Esophagus muscularis mucosa (tissue), 3 donors: ENCODE measurements at regions not wholly inside any gene's neighbourhood (a gene's known extent, or its start where the extent isn't known, plus 50 kb on each side); places are given as distances from the start of the nearest gene placed in this dataset.
A peak's percentile ranks its signal among the peaks of the same experiment; 100 is the strongest.
"Not testable (repeated sequence)": the region's sequence is repeated elsewhere in the genome, so short reads cannot be mapped to it uniquely, and the experiment has no call there.

Experiments
- POLR2A ChIP-seq: fragments of 450-650 bp; IDR thresholded peaks from one replicate; pipeline ENCODE4 v1.6.1; 2017; ENCODE audit warnings: antibody characterized with exemption, moderate library complexity, mild to moderate bottlenecking, low read depth
- TF ChIP-seq, protein P1 (sequence below), 3 experiments: fragments of 200-600 bp in 2 of 3; fragments of 450-650 bp in 1 of 3; sonication (generic) in 2 of 3; IDR thresholded peaks; one replicate each; pipeline ENCODE4 v1.5.1; 2017 to 2019; ENCODE audit warnings: antibody characterized with exemption in 3 of 3, mild to moderate bottlenecking in 2 of 3, moderate library complexity in 1 of 3

- TF ChIP-seq, protein P1, sequence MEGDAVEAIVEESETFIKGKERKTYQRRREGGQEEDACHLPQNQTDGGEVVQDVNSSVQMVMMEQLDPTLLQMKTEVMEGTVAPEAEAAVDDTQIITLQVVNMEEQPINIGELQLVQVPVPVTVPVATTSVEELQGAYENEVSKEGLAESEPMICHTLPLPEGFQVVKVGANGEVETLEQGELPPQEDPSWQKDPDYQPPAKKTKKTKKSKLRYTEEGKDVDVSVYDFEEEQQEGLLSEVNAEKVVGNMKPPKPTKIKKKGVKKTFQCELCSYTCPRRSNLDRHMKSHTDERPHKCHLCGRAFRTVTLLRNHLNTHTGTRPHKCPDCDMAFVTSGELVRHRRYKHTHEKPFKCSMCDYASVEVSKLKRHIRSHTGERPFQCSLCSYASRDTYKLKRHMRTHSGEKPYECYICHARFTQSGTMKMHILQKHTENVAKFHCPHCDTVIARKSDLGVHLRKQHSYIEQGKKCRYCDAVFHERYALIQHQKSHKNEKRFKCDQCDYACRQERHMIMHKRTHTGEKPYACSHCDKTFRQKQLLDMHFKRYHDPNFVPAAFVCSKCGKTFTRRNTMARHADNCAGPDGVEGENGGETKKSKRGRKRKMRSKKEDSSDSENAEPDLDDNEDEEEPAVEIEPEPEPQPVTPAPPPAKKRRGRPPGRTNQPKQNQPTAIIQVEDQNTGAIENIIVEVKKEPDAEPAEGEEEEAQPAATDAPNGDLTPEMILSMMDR (IDR thresholded peaks at IDR 0.05), result peak in 1 of 3 experiments; percentile 2
- TF ChIP-seq POLR2A, result not testable (repeated sequence)
These were observed 670.1 kb upstream of the IGFBP3 start for GRCh38 chr7:46590918-46591905.
